GM19023 (cell line): ENCODE measurements at regions not wholly inside any gene's neighbourhood (a gene's known extent, or its start where the extent isn't known, plus 50 kb on each side); places are given as distances from the start of the nearest gene placed in this dataset.

Experiments
- ATAC-seq: cut with Tn5 transposase; IDR thresholded peaks from one replicate; pipeline ENCODE4 v1.9.1; 2021; ENCODE audit warnings: mild to moderate bottlenecking, moderate library complexity; ENCODE audit not compliant: unreplicated experiment

DNA sequence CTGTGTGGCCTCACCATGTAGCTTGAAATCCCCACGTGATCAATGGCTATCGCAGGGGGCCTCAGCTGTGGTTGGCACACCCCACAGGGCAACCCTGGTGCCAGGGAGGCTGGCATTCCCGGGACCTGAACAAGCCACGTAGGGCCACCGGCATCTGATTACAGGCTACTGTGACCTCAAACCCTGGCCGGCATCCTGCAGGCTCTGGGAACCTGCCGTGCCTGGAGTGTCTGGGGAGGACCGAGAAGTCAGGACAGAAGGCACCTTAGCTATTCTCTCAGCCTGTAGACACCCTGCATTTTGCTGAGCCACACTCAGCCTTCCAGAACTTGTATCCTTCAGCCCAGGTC, 213.0 kb downstream of the GLI2 start:
- ATAC-seq = no peak

DNA sequence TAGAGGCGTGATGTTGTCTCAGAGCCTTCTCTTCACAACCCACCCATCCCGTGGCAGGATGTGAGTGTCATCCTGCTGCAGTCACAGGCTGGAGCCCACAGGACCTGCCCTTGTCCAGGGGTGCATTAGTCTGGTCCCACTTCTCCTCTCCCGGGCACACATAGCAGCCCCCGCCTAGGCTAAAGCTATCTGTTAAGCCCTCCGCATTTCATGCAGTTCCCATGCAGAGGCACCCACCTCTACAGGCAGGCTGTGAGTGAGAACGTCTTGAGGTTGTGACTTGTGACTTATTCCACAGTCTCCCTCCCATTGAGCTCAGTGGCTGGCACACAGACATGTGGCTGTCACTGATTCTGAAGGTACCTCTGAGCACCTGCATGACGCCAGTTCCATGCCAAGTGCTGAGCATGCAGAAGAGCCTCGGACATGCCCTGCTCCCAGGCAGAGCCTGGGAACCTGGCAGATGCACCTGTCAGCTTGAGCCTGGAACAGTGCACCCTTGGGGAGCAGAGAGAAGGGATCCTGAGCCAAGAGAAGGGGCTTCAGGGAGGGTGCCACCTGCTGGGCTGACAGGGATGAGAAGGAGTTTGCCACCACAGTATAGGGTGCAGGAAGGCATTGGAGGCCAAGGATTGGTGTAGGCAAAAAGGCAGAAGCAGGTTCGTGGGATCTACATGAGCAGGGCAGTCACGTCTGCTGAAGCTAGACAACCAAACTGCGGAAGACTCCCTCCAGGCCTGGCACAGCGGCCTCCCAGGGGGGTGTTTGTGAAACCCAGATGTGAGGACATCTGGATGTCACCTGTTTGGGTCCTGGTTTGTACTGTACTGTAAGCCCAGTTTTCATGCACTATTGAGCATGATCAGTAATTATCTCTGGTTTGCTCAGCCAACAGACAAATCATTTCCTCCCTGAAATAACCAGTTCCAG, 213.6 kb downstream of the GLI2 start:
- no peak for ATAC-seq

DNA sequence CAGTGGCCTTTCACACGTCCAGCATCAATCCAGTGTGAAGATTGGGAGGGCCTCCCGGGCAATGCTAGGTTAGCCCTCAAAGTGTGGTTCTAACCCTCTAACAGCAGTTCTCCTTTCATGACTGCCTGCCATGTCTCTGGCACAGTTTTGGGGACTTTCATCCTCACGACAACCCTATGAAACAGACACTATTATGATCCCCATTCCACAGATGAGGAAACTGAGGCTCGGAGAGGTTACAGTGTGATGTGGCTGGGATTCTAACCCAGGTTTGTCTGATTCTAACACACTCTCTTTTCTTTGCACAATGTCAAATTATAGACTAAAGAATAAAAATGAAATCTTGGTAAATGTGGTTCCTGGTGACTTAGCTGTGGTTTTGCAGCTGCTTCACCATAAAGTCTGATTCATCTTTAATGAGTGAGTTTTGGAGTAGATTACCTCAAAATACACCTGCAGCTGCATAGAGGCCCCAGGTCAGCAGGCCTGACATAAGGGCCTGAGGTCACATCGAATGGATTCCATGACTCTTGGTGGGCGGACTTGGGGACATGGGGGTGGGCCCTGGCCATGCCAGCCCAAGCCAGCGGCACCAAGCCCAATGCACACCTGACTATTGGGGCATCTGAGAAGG, 214.4 kb downstream of the GLI2 start:
- ATAC-seq = no peak

DNA sequence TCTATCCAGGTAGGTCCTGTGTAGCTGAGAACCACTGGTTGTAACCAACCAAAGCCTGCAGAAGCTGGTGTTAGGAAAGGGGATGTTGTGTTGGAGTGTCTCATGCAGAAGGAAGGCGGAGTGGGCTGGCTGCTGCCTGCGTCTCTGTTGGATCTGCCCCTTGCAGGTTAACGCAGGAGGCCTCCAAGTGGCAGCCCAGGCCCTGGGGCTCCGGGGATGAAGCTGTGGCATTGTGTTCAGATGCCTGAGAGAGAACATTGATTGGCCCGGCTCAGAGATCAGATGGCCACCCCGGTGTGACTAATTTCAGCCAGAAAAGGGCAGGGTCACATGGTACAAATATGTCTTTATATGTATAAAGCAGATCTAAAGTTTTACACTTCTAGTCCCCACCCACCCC, 216.0 kb downstream of the GLI2 start:
- no peak for ATAC-seq

DNA sequence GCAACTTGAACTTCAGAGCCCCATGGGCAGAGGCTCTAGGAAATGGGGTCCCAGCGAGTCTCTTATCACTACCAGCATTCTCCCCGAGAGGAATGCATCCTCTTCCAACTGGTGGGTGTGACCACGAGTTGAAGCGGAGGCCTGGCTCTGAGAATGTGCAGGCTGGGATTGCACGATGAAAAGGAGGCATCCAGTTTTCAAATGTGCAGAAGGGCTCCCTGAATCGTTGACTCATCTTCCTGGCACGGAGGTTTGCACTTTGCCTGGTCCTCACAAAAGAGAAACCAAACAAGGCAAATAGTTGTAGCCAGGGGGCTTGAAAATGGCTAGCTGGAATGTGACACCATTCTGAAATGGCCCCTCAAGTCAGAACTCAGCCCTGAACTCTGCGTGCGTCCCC, 216.7 kb downstream of the GLI2 start:
- ATAC-seq = no peak

DNA sequence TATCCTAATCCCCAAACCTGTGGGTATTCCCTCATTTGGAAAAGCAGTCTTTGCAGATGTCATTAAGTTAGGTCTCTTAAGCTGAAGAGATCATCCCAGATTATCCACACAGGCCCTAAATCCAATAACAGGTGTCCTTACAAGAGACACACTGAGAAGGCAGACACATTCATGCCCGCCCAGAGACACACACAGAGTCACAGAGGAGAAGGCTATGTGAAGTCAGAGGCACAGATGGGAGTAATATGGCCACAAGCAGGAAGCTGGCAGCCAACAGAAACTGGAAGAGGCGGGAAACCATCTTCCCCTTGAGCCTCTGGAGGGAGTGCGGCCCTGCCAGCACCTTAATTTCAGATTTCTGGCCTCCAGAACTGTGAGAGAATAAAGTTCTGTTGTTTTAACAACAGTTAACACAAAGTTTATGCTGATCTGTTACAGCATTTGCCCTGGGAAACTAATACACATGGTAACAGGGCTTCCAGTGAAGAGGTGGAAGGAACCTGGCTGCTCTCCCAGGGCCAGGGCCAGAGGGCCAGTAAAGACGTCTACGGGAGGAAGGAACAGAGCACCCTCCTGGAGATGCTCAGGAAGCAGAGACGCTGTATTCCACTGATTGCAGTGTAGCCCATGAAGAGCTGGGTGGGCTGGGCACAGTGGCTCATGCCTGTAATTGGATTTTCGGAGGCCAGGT, 217.5 kb downstream of the GLI2 start:
- no peak for ATAC-seq

DNA sequence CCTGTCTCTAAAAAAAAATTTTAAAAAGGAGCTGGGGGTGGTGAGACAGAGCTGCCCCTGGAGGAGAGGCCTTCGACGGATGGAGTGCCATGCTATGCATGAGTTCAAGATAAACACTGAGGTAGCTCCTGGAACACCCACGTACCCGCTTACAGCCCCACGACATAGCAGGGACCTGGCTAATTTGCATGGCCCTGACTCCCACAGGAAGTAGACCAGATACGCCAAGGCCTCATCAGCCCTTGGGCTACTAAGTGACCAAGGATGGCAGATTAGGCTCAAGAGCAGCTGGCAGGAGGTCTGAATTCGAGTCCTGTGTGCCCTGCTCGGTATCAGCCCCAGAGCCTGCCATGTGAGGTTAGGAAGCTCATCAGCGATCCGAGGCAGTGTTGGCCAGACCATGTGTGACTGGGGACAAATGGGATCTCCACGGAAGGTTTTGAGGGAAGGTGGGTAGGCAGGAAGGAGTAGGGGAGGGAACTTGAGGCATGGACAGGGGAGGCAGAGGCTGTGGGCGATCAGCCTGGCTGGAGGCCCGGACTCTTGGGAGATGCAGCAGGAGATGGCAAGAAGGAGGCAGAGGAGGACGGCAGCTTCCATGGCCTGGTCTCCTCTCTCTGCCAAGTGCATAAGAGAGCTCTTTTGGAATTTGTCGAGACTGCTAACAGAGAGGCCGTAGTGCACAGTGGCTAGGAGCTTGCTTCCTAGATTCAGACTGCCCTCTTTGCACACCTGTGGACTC, 218.3 kb downstream of the GLI2 start:
- no peak for ATAC-seq

DNA sequence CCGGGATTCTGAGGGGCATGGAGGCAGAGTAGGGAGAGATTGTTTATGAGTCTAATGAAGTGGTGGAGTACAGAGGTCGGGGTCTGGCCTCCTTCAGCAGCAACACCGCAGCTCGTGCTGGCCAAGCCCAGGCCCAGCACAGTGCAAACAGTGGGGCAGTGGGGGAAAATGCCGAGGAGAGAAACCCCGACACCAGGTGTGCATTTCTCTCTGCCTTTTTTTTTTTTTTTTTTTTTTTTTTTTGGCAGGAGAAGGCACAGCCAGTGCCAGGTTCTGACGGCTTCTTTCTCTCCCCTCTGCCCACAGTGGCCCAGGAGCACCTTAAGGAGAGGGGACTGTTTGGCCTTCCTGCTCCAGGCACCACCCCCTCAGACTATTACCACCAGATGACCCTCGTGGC, 219.3 kb downstream of the GLI2 start:
- no peak for ATAC-seq

DNA sequence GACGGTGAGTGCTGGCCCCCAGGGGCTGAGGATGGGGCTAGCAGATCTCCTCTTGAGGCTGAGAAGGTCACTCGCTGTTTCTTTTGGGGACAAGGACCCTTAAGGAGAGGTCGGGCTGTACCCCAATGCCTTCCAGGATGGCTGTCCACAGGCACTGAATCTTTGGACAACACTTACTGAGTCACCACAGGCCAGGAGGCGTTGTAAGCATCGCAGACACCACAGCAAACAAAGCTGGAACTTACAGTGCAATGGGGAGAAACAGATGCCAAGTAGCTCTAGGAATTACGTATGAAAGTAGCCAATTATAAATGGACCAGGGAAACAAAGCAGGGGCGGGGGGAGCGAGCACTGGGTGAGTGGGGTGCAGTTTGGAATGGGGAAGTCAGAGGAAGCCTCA, 219.8 kb downstream of the GLI2 start:
- ATAC-seq = no peak

DNA sequence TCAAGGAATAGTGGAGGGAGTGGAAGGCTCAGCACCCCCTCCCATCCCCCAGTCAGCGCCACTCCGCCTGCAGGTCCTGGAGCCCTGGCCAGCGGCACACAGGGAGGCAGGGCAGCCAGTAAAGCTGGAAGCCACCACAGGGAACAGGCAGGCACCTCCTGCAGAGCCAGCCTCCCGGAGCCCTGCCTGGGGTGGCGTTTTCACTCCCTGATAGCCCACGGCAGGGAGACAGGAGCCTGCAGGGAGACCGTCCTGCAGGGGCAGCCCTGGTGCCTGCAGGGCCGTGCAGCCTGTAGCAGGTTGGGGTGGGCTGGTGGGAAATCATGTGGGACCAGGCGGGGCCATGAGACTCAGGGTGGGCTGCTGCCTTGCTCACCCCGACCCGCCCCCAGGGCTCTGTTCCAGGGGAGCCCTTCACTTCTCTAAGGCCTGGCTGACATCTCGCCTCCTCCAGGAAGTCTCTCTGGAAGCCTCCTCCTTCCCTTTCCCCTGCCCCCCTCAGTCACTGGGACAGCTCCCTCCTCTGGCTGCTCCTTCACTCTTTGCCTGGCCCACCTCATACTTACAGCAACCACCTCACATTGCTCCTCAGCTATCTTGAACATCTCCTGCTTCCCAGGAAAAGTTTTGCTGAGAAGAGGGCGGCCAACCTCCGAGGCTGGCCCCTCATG, 221.0 kb downstream of the GLI2 start:
- no peak for ATAC-seq

DNA sequence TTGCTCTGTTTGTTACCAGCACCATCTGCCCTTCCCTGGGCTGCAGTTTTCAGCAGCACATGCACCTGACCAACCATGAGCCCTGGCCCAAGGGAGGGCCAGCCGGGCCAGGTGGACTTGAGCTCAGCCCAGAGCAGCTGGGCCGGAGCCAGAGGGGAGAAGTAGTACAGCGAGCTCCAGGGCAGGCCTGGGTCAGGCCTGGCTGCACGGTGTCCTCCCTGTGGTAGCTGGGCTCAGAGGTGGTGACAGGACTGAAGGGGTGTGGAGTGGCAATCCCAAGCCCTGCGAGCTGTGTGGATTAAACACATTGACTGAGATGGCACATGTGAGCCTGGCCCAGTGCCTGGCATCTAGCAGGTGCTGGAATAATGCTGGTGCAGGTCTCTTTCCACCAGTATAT, 222.2 kb downstream of the GLI2 start:
- no peak for ATAC-seq

DNA sequence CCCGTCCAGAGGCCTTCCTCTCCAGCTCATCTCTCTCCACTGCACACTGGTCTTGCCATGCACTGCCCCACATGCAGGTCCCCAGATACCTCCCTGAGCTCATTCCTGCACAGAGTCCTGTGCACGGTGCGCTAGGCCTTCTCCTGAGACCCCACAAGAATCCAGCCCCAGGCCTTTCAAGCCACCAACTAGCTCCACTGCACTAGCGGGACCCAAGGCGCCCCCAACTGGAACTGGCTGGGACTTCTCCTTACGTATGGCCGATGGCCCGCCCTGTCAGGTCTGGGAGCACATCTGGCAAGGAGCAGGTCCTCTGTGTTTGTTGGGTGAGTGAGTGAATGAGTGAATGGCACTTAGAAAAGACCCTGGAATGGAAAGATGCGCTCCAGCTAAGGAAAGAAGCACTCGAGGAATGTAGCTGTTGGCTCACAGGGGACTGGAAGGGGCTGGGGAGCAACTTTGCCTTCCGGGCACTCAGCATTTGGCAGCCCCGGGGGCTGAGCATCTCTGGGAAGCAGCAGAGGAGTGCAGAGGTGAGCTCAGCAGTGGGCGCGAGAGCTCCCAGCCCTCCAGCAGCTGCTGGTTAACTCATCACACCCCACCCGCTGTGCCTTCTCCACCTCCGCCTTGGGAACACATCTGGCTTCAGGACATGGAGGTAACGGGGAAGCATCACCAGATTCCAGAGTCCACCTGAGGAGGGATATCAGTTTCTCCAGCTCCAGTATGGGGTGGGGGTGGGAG, 223.1 kb downstream of the GLI2 start:
- ATAC-seq = no peak

DNA sequence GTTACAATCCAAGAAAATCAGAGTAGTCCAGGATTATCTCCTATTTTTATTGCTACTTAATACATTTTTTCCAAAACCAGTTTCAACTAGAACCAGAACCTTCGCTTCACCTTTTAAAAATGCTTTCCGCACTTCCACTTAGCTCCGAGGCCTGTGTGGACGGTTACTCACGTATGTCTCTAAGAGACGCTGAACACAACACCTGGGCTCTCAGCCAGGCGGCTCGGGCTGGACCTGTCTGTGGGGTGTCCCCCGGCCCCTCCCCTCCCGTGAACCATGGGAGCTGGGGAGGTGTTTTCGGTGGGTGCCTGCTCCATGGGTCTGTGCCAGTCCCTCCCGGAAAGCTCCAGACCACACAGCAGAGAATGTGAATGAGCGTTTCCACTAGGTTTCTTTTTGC, 223.8 kb downstream of the GLI2 start:
- ATAC-seq = no peak

DNA sequence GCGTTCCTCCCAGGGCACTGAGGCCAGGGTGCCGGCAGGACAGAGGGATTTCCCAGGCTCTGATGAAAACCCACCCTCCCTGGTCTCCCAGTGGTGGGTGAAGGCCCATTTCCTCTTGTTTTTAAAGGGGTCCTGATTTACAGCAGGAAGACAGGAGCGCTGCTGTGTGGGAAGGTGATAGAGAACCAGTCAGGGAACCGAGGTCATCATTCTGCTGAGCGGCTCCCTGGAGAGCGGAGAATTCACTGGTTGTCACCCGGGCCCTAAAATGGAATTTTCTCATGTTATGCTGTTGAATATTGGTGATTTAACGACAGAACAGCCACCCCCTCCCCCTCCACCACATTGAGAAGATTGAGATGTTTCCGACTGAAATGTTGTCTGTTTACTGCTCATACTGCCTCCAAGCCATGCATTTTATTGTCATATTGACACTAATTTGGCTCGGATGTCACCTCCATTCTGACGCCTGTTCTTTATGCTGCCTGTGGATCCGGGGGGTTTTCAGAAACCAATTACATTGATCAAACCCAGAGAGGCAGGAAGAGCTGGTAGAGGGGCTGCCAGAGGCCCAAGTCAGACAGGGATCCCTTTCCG, 225.2 kb downstream of the GLI2 start:
- no peak for ATAC-seq

DNA sequence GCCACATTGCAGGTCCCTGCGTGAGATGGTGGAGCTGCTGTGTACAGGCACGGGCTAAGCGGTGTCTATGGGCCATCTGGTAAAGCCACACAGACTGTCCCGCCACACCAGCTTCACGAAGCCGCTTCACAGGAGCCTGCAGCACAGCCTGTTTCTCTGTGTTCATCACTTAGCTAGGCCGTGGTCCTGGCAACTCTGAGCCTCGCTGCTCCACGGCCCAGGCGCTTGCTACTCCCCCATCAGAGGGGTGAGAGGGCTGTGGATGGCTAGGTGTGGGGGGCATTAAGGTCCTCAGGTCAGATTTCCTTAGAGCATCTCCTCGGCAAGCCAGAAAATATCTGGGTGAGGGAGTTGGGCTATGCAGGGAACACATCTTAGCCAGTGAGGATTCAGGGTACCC, 225.7 kb downstream of the GLI2 start:
- ATAC-seq = no peak

DNA sequence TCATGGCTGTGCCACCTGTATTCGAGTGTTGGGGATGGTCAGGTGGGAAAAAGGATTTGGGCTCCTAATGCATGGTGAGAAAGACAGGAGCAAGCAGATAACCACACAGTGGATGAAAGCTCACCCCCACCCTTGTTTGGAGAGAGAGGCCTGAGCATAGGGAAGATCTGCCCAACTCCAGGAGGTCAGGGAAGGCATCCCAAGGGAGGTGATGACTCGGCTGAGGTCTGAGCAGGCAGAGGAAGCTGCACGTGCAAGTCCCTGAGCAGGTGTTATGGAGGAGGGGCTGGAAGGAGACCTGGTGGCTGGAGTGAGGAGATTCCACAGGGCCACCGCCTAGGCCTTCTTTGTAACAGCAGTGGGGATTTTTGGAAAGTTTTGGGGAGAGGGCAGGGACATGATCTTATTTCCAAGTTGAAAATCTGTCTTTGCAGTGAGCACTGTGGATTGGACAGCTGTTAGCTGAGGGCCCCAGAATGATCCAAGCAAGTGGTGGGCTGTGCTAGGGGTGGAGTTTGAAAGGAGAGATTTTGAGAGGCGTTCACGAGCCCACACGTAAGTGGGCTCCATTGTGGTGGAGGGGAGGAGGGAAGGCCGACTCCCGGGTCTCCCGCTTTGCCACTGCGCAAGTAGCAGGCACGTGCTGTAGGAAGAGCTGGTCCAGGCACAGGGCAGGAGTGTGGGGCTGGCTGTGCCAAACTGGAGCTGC, 228.5 kb downstream of the GLI2 start:
- ATAC-seq = no peak

DNA sequence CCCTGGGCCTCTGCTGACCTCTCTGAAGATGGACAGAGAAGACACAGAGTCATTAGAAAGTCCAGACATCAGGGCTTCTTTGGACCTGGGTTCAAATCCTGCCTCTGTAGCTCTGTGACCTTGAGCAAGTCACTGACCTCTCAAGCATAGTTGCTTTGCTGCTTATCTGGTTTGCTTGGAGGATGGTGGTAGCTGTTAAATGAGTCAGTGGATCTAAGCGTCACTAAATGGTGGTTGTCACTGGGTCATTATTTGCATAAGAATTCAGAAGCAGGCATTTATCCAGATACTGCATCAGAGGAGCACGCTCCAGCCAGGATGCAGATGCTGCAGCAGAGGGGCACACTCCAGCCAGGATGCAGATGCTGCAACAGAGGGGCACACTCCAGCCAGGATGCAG, 229.2 kb downstream of the GLI2 start:
- no peak for ATAC-seq

DNA sequence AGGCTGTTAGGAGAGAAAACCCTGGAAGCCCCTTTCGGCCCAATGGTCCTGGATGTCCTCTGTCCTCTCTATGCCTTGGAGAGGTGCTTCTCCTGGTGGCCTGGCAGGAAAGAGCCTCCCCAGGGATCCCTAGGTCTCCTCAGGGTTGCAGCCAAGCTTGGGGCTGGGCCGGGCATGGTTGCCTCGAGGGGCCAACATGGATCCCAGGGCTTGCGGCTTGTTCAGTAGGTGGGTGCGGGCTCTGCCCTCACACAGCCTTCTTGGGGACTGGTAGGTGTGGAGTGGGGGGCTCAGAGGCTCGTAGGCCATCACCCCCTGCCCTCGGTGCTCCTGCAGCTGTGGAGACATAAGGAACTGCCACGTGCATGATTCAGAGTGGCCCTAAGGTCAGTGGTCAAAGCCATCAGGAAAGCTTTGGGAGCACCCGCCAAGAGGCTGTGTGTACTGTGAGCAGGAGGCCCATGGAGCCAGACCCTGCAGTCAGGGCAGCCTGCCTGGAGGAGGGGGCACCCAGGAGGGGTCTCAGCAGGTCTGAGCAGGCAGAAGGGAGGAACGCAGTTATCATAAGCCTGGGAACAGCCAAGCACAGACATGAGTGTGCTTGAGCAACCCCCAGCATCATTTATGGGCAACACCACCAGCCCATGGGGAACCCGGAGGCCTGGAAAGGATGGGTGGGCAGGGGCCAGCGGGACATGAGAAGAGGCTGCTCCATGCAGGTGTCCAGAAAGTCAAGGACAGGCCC, 231.0 kb downstream of the GLI2 start:
- ATAC-seq = no peak
